WTC11 (cell line): ENCODE measurements at regions not wholly inside any gene's neighbourhood (a gene's known extent, or its start where the extent isn't known, plus 50 kb on each side); places are given as distances from the start of the nearest gene placed in this dataset.

Experiments
- CBFB ChIP-seq: sonication (generic); formaldehyde crosslinking; IDR thresholded peaks from 2 replicates; pipeline ENCODE4 v1.8.1; 2022; ENCODE audit warnings: mild to moderate bottlenecking, low read depth, missing genetic modification reagents
- CREB1 ChIP-seq: sonication (generic); formaldehyde crosslinking; IDR thresholded peaks from 2 replicates; pipeline ENCODE4 v1.8.0; 2023; ENCODE audit warnings: mild to moderate bottlenecking, missing genetic modification reagents
- CTCF ChIP-seq: fragments of 200-600 bp; IDR thresholded peaks from 2 replicates; pipeline ENCODE4 v1.8.0; 2022; ENCODE audit warnings: antibody characterized with exemption
- E2F5 ChIP-seq: sonication (generic); formaldehyde crosslinking; IDR thresholded peaks from 2 replicates; pipeline ENCODE4 v1.8.1; 2022; ENCODE audit warnings: mild to moderate bottlenecking, moderate library complexity, missing genetic modification reagents
- TCF7 ChIP-seq: sonication (generic); formaldehyde crosslinking; IDR thresholded peaks from 2 replicates; pipeline ENCODE4 v1.8.0; 2022; ENCODE audit warnings: mild to moderate bottlenecking, low read depth, missing genetic modification reagents, moderate library complexity
- ZBTB21 ChIP-seq: sonication (generic); formaldehyde crosslinking; IDR thresholded peaks from 2 replicates; pipeline ENCODE4 v1.8.1; 2023; ENCODE audit warnings: mild to moderate bottlenecking, missing genetic modification reagents, borderline replicate concordance
- ZSCAN18 ChIP-seq: fragments of 250-450 bp; sonication (Bioruptor Pico); IDR thresholded peaks from 2 replicates; pipeline ENCODE4 v2.1.2; 2022; ENCODE audit warnings: mild to moderate bottlenecking, moderate library complexity

GRCh38 chr4:26073886-26074560 lies 160.0 kb downstream of the SMIM20 start:
- TF ChIP-seq ZSCAN18 (CRISPR knock-in tag), result no peak
- no peak for TF ChIP-seq CBFB (CRISPR knock-in tag)
- no peak for TF ChIP-seq TCF7 (CRISPR knock-in tag)
- no peak for TF ChIP-seq E2F5 (CRISPR knock-in tag)
- TF ChIP-seq ZBTB21 (CRISPR knock-in tag), result no peak
- no peak for TF ChIP-seq CTCF
- TF ChIP-seq CREB1, result no peak
